GM18909 (cell line): ENCODE measurements at regions not wholly inside any gene's neighbourhood (a gene's known extent, or its start where the extent isn't known, plus 50 kb on each side); places are given as distances from the start of the nearest gene placed in this dataset.
"Not testable (repeated sequence)": the region's sequence is repeated elsewhere in the genome, so short reads cannot be mapped to it uniquely, and the experiment has no call there.

Experiments used
- ATAC-seq: cut with Tn5 transposase; IDR thresholded peaks from one replicate; pipeline ENCODE4 v1.9.1; 2021; ENCODE audit warnings: mild to moderate bottlenecking; ENCODE audit not compliant: unreplicated experiment, poor library complexity

DNA sequence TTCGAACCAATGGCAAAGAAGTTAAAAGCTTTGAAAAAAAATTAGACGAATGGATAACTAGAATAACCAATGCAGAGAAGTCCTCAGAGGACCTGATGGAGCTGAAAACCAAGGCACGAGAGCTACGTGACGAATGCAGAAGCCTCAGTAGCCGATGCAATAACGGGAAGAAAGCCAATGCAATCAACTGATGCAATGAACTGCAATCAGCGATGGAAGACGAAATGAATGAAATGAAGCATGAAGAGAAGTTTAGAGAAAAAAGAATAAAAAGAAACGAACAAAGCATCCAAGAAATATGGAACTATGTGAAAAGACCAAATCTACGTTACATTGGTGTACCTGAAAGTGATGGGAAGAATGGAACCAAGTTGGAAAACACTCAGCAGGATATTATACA is 52.6 kb upstream of the MRPS30 start:
- ATAC-seq, result not testable (repeated sequence)

DNA sequence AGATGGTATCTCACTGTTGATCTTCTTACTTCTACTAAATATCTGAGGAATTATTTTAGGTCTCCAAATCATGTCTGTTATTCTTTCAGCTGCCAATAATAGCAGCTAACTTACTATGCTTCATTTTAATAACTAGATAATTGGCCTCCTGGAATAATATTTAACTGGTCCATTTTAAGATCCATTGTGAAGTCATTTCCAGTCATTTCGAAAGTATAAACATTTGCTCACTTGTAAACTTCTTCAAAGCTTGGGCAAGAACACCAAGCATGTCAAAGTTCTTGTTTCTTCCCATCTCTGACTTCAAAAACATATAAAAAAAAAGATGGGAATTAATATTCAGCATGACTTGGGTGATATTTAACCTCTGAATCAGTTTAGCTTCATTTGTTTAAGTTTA is 61.4 kb upstream of the MRPS30 start:
- ATAC-seq, result no peak

DNA sequence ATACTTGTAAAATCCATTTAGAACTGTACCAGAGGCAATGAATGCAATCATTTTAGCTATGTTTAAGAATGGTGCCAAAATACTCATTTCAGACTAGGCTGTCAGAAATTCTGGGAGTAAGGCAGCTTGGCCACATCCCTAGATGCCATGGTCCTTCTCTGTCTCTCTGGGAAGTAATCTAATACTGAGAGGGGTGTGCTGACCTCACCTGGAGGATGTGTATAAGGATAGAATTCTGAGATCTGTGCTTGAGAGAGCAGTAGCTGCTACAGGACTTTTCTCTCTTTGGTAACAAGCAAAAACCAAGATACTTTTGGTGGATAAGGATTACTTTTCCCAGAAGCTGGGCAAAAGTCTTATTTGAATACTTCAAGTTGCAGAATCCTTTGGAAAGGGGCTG is 68.1 kb upstream of the MRPS30 start:
- ATAC-seq, result no peak

DNA sequence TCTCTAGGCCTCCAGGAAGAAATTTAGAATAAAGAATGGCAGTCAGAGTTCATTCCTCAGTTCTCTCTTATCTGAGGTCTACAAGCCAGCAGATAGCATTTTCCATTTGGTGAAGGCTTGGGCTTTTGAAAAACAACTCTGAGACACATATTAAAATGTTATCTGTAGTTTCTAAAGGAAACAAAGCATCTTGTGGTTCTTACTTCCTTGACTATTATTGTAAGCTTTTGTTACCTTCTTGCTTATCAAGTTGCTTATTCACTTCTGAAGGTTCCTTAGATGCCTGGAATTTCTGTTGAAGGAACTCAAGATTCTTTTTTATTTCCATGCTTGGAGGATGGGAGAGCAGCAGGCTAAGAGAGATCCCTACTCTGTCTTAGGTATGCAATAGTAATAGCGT is 79.2 kb upstream of the MRPS30 start:
- no peak for ATAC-seq

DNA sequence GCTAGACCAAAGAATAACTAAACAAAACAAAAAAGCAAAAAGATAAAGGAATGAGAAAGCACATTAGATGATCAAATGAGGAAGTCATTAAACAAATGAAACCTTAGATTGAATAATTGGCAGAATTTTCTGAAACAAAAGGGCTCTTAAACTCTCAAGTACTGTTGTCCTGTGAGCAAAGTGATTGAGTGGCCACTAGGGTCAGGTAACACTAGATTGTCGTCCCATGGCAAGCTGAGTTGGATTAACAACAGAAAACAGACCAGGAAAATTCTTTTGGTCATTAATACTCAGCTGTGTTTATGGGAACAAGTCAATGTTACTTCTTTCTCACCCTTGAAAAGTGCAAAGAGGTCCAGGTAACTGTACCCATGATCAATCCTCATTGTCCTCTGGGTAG is 81.6 kb upstream of the MRPS30 start:
- no peak for ATAC-seq

DNA sequence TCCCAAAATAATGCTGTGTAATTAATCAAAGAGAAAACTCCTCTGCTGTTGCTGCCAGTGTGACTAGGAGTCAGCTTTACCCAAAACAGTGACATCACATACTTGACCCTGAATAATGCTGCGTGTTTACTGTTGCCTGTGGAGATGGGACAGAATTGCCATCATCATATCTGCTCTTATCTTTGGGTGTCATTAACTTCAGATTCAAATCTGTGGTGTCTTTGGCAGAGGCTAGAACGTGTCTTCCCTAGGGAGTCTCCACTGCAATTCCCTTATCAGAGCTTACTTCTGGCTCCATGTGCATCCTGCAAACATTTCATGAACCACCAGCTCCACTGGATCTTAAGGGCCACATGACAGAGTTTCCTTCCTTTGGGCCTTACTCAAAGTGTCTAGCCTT is 88.9 kb upstream of the MRPS30 start:
- no peak for ATAC-seq

DNA sequence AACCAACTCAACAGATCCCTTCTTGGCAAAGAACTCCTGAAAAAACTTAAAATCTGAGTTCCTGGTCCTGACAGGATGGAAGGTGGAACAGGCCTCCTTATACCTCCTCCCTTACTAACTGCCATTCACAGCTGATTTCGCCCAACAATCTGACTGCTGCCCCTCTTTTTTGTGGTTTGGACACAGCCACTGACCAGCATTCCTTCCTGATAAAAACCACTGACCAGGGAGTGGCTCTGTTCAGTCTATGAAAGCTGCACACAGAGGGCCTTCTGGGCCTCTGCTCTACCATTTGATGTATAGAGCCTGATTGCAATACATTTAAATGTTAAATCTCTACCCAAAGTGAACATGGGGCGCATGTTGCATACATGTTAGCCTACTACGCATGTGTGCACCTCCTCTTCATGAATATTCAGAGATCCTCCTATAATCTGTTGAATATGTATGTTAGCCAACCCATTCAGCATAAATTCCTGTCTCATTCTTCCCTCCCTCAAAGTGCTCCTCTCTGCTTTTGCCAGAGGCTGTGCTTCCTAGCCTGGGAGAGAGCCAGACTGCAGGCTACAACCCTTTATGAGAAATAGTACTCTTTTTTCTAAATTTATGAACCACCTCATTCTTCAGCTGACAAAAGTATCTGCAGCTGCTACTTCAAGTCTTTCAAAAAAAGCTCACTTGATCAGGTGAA is 93.7 kb upstream of the MRPS30 start:
- ATAC-seq, result no peak

DNA sequence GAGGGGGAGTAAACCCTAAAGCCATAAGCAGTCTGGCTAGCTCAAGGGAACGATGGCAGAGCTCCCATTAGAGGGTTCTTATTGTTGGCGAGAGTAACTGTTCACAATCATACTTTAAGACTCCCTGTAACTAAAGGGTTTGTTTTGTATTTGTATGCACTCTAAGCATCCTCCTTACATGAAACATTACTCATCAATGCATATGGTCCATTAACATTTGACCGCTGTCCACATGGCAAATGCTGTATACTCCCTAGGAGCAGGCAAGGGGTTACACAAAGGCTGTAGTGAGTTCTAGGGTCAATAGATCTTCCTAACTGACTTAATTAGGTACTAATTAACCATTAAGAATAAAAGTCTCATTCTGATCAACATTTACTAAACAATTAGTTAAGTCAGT is 95.3 kb upstream of the MRPS30 start:
- no peak for ATAC-seq

DNA sequence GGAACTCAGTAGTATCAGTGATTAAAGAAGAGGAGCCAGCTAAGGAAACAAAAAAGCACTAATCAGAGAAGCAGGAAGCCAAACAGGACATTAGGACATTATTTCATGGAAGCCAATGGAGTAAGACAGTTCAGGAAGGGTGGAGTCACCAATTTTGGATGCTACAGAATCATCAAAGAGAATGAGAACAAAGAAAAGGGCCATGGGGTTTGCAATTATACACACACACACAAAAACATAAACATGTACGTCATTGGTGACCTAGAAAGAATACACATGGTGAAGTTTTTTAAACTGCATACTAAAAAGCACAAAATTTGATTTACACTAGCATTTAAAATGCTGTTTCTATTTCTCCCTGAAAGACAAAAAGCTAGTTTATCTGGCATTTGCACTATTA is 96.8 kb upstream of the MRPS30 start:
- no peak for ATAC-seq

DNA sequence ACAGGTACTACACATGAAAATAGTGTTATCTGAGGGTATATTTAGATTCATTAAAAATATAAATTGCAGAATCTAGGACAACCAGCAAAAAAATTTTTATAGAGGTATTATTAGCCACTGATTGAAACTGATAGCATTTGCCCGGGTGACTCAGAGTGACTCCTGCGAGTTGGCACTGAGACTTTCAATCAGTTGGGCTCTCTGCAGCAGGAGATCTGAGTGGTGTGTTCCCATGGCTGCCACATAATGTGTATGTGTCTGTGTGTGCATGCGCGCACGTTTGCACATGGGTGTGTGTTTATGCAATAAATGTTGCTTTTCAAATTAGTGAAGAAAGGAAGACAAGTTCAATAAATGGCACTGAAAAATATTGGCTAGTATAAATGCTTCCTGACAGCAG is 100.1 kb upstream of the MRPS30 start:
- no peak for ATAC-seq

DNA sequence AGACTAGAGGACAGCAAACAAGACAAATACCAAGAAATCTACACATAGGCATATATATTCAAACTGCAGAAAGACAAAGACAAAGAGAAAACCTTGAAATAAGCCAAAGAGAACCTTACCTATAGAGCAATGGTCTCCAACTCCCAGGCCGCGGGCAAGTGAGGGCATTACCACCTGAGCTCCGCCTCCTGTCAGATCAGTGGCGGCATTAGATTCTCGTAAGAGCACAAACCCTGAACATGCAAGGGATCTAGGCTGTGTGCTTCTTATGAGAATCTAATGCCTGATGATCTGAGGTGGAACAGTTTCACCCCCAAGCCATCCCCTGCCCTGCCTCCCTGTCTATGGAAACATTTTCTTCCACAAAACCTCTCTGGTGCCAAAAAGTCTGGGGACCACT is 101.0 kb upstream of the MRPS30 start:
- ATAC-seq, result no peak

DNA sequence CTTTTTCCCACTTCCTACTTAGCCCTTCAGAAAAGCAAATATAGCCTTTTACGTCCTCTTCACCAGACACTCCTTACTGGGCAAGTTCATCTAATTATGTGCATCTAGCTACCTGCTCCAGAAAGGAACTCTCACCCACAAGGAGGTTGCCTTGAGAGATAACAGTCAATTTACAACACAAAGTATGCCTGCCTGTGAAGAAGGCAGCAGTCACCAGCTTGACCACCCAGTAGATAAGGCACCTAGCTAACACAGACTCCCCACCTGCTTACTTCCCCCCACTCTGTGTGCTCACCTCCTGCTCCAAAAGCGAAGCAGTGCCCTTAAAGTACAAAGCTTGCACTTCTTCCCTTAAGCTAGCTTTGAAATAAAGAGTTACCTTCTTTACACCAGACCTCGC is 111.7 kb upstream of the MRPS30 start:
- ATAC-seq, result no peak

DNA sequence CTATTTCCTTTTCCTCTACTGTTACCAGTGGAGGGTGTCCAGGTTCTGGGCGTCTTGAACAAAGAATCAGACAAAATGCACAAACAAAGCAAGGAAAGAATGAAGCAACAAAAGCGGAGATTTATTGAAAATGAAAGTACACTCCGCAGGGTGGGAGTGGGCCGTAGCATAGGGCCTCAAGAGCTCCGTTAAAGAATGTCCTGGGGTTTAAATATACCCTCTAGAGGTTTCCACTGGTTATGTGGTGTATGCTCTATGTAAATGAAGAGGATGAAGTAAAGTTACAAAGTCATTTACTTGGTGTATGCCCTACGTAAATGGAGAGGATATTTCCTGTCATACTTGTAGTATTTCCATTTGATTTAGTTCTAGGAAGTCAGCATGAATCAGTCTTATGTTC is 113.5 kb upstream of the MRPS30 start:
- ATAC-seq, result no peak

DNA sequence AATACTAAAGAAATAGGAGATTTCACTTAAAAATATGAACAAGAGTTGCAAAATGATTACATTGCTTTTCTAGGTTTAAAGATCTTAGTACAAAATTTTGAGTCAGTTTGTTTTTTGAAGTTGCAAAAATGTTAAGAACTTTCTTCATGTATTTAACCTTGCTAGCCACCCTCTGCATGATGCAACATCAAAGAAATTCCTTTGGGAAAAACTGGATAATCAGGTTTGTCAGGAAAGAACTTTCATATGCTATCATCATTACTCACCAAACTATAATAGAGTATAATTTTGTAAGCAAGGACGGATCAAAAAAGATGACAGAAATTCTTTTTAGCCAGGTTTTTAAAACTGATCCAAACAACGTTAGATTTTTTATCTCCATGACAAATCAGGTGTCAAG is 116.9 kb upstream of the MRPS30 start:
- ATAC-seq, result no peak

DNA sequence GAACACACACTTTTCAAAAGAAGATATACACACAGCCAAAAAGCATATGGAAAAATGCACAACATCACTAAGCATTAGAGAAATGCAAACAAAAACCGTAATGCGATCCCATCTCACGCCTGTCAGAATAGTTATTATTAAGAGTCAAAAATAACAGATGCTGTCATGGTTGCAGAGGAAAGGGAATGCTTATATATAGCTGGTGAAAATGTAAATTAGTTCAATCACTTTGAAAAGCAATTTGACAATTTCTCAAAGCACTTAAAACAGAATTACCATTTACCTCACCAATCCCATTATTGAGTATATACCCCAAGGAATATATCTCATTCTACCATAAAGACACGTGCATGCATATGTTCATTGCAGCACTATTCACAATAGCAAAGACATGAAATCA is 126.8 kb upstream of the MRPS30 start:
- ATAC-seq, result no peak

DNA sequence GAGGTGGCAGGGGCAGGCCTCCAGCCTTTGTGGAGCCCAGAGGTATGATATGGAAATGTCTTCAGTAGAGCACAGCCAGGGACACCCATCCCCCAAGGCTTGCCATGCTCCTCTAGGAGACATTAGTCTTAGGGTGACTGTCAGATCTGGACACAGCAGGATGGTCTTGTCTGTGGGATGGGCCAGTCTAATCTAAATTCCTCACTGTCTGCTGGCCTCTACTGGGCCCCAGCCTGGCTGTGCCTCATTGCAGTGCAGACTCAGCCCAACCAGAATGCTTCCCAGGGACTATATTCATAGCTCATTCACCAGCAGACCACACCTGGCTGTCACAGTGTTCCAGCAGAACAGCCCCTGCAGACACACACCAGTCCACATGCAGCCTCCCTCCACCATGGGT is 129.5 kb upstream of the MRPS30 start:
- no peak for ATAC-seq

DNA sequence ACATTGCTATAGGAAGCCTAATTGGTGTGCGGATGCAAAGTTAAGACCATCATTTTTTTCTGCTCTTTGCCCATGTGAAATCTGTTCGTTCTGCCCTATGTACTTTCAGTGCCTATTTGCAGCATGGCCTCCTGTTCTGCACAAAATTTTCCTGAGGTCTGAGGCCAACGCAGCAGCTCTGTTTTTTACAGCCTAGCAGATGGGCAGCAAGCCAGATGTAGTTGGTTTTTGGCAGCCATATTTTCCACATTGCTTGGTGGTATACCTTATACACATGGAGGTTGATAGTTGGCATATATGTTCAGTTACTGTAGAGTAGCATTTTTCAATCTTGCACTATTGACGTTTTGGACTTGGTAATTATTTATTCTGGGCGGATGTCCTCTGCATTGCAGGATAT is 133.5 kb upstream of the MRPS30 start:
- no peak for ATAC-seq

DNA sequence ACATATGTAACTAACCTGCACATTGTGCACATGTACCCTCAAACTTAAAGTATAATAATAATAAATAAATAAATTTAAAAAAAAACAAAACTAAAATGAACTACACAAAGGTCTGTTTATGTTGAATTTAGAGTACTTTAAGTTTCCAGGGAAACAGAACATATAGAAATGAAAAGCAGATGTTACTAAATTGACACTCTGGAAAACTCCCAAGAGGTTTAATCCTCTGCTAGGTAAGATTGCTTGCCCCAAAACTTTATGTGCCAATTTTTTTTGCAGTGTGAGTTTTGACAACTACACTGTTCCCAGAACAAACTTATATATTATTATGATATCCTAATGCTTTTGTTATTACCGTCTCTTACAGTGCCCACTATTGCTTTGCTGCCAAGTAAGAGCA is 134.3 kb upstream of the MRPS30 start:
- no peak for ATAC-seq

DNA sequence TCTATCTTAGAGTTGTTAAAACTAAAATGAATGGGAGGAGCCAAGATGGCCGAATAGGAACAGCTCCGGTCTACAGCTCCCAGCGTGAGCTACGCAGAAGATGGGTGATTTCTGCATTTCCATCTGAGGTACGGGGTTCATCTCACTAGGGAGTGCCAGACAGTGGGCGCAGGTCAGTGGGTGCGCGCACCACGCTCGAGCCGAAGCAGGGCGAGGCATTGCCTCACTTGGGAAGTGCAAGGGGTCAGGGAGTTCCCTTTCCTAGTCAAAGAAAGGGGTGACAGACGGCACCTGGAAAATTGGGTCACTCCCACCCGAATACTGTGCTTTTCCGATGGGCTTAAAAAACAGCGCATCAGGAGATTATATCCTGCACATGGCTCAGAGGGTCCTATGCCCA is 140.3 kb upstream of the MRPS30 start:
- ATAC-seq, result not testable (repeated sequence)

DNA sequence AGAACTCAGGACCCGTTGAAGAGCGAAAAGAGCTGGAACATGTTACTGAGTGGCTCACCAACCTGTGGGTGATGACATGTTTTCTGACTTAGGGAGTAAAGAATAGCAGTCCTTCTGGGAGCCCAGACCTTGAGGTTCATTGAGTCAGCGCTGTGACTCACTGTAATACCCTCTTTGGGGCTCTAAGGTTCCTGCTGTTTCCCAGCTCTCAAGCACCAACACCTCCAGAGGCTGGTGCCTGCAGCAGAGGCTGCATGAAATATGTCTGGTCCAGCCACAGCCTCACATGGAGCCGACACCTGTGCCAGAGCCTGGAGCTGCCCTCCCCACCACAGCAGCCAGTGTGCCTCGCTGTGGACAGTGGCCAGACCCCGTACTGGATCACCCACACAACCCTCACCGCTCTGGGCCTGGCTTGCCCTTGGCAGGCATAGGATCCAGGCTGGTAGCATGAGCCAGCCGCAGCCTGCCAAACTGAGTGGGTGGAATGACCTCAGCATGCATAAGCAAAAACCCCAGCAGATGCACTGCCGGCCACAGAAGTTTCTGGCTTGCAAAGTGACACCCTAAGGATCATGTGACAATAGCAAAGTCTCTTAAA is 143.5 kb upstream of the MRPS30 start:
- ATAC-seq, result no peak

DNA sequence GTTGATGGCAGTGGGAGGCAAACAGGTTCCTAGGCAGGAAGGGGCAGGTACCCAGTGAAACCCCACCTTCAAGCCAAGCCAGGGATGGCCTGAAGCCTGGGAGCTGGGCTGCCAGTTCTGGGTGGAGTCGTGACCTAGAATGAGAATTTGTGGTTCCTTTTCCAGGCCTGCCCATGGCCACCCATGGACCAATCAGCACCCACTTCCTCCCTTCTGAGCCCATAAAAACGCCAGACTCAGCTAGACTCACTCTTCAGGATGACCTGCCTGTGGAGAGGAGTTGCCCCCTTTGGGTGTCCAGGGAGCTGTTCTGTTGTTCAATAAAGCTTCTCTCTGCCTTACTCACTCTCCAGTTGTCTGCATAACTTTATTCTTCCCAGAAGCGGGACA is 144.0 kb upstream of the MRPS30 start:
- no peak for ATAC-seq

DNA sequence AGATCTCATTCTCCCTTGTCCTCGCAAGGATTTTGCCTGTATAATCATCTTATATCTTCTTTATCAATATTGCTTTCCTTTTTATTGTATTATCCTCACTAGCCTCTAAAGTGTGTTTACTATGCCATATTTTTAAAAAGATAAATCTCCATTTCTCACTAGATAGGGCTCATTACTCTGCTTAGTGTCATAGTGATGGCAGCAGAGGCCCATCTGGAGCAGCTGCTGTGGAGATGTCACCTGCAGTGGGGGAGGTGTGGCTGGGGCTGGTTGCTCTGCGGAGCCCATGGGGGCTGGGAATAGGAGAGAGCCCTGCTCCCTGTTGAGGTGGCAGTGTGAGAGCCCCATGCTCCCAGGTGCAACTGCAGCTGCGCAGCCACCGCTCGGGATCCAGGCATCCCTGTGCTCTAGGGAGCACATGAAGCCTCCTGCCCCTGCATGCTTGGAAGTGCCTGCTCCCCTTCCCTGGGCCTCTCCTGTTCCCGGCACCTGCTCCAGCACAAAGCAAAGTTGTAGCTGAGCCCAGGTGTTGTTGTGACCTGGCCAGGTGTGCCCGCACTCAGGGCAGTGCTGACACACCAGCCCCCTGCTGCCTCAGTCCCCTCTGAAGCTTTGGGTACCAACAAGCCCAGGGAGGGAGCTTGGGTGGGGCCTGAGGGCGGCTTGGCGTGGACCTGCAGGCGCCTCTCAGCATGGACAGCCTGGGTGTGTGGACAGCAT is 144.6 kb upstream of the MRPS30 start:
- ATAC-seq, result no peak
